Activated effector memory CD4-positive, alpha-beta T cell treated with anti-CD3 and anti-CD28 coated beads, Interleukin-2, amount 50 U/mL, for 16 hours (primary cell): ENCODE measurements at regions not wholly inside any gene's neighbourhood (a gene's known extent, or its start where the extent isn't known, plus 50 kb on each side); places are given as distances from the start of the nearest gene placed in this dataset.

Experiments used
- DNase-seq: peaks from one replicate; pipeline ENCODE4 v3.0.0-alpha.2; 2020

DNA sequence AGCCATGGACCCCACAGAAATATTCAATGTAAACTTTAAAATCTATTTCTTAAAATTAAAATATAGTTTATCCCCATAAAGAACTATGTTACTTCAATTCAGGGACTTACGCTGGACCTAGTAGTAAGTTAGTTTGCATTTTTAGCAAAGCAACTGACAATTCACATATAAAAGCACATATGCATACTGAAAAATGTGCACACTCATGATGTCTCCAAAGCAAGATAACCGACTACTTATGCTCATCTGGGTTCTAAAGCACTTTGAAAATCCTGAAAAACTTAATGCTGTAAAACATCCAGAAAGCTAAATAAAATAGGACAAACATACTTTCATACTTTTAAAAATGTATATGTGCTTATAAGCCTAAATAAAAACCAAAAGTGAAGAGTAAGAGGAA is 264.4 kb upstream of the GAS1 start:
- no peak for DNase-seq

DNA sequence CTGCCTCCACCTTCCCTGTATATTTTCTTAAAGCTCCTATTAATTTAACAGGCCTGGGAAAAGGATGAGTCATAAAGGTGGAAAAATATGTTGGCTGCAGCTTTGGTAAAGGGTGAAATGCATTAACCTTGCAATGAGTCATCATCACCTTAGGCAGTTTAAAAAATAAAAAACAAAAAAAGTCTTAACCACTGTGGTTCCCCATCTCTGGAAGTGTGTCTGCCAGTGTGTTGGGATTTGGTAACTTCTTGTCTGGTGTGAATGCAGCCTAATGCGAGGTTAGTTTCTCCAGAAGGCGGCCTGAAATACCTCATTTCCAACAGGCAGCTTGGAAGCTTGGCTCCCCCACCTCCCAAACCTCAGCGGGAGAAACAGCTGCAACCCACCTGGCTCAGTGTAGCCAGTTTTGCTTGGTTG is 265.3 kb upstream of the GAS1 start:
- no peak for DNase-seq

DNA sequence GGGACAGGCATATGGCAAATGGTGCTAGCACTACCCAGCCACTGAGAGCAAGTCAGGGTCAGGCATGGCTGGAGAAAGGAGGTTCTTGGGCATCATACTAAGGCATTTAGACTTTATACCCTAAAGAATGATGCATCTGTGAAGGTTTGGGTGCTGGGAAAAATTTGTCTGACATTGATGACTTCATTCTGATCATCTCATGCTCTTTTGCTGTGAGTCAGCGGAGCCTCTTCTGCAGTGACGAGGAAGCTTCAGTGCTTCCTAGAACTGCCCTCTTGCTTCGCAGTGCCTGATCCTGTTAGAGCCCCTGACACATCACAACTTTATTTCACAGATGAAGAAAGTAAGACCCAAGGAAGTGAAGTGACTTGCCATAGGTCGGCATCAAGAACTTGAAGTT is 266.6 kb upstream of the GAS1 start:
- no peak for DNase-seq

DNA sequence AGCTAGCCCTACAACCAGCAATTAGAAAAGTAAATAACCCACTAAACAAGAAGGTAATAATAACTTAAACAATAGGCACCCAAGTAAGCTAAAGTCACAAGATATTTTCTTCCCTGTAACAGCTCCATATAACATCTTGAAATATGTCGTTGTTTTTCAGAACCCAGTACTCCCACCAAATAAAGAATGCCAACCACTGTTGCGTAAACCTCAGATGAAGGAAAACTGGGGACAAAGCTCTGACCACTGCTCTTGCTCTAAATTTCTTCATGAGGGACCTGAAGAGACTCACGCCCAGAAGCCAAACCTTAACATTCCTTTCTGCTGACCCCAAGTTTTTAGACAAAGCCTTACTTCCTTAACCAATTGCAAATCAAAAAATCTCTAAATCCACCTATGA is 267.7 kb upstream of the GAS1 start:
- no peak for DNase-seq

DNA sequence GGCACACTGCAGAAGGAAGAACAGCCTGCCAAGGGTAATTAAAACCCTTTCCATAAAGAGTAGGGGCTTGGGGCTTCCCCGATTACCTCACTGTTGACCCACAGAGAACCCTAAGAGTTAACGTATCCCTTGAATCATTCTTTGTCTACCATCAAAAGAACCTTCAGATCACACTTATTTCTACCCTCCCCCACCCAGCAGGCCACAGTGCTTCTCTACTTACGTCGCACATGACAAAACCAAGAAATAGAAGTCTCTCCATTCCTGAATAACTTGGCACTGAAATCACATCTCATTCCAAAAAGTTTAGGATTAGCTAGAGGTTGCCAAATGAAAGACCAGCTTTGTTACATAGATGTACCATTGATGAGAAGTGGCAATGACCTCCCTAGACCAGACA is 268.7 kb upstream of the GAS1 start:
- DNase-seq, result no peak

DNA sequence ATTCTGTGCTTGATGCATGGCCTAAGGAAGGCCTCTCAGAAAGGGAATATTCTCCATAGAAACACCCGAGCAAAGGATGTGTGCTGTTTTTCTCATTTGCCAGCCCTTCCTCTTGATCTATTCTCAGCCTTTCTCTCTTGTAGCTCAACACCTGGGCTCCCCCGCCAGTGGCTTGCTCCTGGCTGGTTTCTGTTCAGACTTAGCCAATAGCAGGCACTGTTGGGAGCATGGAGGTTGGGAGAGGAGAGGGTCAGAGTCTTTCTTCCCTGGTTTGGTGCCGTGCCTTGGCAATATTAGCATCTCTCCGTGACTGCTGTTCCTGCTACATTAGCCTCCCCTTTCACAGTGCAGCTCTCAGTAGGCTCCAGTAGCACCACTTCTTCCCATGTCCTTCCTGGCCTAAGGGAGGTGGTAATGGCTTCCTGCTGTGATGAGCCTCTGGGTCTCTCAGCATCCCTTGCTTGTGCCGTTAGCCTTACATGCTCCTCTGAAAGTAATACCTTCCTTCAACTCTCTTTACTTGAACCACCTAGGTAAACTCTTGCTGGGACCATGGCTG is 269.7 kb upstream of the GAS1 start:
- no peak for DNase-seq

DNA sequence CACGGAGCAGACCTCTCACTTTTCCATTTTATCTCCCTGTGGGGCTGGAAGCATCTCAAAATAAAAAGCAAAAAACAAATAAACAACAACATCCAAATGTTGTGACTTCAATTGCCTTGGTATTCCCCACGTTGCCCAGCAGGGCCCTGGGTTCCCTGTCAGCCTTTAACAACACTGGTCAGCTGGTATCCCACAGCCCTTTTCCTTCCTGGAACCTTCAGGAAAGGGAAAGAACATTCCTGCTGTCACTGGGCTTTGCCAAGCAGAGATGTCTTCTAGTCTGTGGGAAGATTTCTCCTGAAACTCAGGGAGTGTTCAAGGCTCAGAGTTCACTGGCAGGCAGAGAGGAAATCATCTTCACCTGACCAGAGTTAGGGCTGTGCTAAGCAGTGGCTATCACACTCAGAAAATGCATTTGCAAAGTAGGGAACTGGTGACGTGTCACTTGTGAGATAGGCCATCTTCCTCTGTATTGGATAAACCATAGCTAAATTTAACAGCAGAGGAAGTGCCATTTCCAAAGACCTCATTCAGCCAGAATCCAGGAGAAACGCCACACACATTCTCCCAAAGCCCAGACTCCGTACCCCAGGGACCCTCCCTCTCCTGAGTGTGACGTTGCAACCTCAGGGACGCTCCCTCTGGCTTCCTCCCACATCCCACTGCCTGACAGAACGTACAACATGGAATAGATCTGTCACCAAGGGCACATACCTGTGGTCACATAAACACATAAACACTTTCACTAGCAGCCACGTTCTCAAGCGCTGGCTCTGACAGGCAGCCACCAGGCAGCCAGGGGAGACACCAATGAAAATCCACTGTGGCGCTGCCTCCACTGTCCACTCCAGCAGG is 274.0 kb upstream of the DAPK1 start:
- no peak for DNase-seq

DNA sequence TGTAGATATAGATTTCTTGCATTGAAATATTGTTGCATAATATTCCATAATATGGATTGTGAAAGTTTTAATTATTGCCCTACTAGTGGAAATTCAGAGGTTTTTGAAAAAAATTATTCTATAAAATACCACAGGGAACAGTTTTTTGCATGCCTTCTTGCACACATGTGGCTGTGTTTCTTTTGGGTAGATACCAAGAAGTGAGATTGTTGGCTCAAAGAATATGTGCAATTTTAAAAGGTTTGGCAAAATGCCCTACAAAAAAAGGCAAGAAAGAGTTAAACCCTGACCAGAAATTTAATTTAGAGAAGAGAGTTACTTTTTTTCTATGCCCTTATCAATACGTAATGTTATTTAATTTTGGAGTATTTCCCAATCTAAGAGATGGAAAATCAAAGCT is 270.8 kb upstream of the DAPK1 start:
- no peak for DNase-seq

DNA sequence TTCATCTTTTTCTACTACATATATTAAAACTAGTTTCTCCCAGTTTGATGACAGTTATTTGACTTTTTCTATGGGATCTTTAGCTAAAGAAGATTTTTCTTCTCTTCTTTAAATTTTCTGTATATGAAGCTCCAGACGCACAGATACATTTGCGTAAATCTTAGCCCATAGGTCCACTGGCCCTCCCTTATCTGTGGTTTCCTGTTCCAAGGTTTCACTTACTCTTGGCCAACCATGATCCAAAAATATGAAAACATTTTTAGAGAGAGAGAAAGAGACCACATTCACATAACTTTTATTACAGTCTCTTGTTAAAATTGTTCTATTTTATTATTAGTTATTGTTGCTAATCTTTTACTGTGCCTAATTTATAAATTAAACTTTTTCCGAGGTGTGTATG is 270.2 kb upstream of the DAPK1 start:
- no peak for DNase-seq

DNA sequence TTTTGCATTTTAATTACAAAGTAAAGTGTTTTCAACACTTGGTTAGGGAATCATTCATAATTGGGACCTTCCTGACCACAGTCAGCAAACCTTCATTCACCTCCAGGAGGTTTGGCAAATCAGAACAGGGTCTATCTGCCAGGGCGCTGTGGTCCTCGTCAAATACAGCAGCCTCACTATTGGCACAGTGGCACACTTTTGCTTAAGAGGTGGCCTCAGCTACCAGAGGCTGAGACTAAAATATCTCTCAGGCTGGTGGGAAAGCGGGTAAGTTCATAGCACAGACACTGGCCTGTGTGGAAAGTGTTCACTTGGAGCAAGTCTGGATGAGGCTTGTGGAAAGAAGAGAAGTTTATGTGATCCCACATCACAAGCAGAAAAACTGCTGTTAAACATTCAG is 268.6 kb upstream of the DAPK1 start:
- no peak for DNase-seq

DNA sequence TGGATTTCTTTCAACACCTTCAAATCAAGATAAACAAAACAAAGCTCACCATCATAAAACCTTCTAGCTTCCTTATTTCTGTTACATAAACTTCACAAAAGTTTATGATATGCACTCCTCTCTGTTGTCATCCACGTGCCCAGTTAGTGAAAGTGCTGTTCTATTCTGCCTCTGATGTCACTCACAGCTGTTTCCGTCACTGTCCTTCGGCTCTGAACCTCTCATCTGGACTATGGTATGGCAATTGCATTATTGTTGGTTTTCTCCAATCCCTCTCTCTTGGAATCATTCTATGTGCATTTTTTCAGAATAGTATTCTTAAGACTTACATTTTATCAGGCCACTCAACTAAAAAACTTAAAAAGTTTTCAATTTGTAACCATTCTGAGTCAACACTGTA is 264.2 kb upstream of the DAPK1 start:
- DNase-seq, result no peak

DNA sequence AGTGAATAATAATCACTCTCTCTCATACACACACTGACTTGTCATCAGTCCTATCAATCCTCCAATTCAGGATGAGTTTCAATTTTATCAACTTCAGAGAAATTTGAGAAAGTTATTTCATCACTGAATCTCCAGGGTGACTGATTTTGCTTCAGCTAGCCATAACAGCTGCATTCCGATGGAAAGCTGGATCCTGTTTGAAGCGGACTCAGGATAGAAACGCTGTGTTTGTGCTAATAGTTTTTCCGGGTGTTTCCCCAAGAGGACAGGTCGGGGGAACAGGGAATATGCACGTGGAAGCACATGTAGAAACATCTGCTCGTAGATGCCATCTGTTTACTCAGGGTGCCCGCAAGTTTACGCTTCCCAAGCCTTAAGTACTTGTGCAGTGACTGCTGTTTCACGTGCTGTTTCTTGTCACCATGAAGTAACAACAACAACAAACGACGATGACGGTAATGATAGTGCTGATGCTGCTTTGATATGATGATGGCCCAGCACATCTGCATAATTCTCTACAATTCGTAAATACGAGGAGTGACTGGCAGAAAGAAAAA is 263.7 kb upstream of the DAPK1 start:
- no peak for DNase-seq

DNA sequence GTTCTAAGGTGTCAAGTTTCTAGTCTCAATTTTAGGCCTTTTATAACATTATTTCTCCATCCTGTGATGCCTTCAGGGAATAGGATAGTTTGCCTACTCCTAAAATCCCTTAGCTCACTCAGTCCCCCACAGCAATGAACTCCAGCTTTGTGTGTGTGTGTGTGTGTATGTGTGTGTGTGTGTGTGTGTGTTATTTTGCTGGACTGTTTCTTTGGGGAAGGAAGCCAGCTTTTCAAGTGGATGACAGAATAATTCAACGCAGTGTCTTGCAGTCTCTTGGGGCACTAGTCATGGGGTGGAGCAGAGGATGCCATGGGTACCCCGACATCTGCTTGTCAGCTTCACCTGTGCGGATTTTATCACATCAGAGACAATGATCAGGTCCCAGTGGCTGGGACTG is 262.8 kb upstream of the DAPK1 start:
- no peak for DNase-seq

DNA sequence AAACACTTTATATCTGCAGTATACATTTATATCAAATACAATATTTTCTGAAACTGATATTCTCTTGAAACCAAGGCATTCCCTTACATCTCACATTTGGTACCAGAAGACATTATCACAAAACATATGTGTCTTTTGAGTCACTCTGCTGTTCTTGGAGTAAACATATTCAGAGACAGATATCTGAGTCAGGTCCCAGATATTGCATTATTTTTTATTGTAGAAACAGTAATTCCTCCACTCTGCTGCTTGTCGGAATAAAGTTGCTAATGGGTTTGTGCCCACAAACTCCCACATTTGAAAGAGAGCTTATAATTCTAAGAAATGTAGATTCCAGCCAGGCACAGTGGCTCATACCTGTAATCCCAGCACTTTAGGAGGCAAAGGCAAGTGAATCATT is 261.1 kb upstream of the DAPK1 start:
- DNase-seq, result no peak

DNA sequence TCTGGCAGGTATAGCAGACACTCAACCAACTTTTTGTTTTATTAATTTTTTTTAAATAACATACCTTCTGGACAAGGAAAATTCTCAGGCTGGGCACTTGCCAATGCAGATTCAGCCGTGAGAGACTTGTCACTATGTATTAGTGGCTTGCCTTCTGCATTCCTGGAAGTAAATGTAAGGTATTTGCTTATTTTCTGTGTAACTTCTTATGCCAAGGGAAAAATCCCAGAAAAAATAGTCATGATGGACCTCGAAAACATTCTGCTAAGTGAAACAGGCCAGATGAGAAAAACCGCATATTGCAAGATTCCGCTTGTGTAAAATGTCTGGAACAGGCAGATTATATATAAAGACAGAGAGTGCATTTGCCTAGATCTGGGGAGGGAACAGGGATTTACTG is 260.3 kb upstream of the DAPK1 start:
- DNase-seq, result no peak

DNA sequence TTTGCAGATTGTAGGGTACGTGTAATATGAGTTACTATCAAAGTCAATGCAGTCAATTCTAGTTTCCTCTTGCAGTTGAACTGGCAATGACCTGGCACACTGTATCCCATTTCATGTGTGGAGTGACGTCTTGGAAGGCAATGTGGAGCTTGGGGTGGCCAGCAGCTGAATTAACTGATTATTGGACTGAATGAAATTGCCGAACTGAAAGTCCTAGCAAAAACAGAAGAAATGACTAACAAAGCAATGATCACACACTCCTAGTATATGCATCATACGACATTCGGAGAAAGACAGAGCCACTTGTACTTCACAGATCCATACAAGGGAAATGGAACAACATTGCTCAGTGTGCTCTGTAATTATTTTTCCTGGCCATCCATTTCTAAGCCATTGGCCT is 259.1 kb upstream of the DAPK1 start:
- no peak for DNase-seq

DNA sequence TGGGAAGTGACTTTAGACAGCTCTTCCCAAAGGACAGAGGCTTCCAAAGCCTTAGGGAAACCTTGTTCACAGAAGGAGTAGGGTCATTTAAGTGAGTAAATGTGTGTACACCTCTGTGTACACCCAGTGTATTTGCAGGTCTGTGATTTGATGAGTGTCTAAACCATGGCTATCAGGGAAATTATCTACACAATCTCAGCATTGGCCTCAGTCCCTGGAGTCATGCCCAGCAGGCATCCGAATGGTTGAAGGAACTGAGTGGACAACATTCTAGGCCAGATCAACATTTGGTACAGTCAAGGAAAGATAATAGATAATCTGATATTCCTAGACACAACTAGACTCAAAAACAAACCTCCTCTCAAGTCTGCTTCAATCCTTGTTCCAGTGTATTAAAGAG is 258.4 kb upstream of the DAPK1 start:
- no peak for DNase-seq

DNA sequence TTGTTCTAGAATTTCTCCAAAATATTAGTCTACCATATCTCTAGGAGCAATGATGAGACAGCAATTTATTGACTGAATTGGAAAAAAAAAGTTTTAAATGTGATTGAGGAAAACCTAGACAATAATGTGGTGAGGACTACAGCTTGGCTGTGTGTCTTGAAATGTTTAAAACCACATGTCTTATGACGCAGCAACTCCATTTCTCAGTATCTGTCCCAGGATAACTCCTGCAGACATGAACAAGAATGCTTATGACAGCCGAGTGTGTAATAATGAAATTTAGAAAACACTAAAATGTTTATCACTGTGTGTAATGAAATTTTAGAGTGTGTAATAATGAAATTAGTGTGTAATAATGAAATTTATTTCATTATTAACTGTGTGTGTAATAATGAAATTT is 254.1 kb upstream of the DAPK1 start:
- no peak for DNase-seq

DNA sequence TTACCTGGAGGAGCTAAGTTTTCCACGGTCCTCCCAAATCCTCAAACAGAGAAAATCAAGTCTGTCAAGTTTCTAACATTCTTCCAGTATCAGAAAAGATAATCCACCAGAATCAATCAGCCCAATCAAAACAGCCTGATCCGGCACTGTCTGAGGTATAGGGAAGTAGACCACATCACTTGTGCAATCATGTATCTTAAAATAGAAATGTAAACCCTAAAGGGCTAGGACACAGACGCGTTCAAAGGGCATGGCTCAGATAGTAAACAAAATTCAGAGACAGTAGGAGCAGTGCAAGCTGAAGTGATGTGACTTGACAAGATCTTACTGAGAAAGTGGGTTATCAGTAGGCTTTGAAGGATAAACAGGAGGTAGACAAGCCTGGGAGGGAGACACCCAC is 252.4 kb upstream of the DAPK1 start:
- no peak for DNase-seq

DNA sequence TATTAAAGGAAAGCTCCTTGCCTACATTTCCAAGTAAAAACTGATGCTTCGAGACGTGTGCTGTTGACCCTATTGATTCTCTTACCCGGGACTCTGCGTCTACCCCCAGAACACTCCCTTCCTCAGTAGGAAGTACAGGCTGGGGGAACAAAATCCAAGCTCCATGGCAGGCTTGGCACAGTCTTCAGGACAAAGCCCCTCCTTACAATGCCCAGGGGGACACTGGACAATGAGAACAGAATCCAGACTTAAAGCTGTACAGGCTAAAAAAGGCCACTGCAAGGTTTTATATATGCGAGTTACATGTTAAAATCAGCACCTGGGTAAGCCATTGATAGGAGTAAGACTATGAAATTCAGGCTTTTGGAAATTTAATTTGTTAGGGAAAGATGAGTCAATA is 250.6 kb upstream of the DAPK1 start:
- no peak for DNase-seq

DNA sequence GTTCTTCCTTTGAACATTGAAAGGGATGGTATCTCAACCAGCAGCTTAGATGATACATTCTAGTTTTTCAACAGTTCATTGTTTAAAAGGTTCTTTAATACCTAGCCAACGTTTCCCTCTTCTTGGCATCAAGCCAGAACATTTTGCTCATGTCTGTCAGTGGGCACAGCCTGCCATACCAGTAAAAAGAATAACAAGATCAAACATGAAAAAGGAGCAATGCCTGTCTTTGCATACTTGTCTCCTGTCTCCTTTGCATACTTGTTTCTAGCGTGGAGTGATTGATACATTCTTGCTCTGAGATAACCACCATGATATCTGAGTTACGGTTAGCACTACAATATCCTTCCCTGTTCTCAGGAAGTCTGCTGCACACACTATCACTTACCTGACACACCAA is 248.6 kb upstream of the DAPK1 start:
- no peak for DNase-seq

DNA sequence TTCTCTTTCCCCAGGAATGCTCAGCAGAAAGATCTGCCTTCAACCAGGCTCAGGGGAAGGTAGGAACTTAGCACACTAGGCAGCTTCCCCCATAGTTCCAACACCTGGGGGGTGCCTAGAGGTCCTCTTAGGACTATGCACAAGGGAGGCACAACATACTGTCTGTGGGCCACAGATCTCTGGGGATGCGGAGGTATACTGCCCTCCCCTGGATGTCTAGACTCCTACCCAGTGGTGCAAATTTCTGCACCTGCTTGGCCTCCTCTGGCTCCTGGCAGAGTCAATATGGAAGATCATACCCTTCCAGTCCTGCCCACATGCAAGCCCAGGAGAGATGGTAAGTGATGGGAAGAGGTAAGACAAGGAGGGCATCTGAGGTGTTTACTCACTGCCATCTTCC is 247.5 kb upstream of the DAPK1 start:
- DNase-seq, result no peak

DNA sequence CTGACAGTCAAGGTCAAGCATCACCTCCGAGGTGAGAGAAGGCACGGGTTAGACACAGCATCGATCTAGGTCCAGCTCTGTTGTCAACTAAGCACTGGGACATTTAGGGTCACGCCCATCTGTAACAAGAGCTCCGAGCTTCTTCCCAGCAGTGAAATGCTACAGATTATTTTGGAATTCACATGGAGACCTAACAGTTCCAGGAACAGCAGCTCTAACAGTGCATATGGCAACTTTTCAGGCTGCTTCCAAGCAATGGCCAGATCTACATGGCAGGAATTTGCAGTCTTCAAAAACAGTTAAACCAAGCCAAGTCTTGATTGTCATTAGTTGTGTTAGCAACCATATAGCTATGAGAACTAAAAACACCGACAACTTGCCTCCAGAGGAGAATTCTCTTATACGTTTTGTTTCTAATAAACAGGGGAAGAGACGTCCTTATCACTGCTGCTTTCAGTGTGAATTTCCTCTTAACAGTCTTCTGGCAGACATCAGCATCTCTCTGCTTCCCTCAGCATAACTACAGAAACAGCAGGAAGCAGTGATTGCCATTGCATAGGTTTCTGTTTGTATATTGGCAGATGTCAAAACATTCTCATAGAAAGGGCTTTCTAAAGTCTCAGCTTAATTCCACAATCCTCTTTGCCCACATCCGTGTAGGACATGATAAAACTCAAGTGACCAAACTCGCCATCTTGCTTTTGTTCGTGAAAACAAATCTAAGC is 242.1 kb upstream of the DAPK1 start:
- no peak for DNase-seq

DNA sequence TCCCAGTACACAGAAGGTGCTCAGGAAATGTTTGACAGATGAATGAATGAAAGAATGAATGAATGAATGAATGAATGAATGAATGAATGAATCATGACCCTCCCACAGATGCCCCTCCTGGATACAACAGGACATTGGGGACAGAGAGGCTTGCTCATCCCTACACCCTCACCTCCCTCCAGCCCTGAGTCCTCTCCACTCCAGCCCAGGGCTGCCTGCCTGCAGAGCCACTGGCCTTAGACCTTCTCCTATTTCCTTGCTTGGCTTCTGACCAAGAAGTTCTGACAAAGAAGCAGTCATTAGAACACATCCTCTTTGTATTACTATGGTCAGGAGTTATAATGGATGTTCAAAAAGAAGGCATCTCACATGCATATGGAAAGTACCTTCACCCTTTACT is 240.7 kb upstream of the DAPK1 start:
- DNase-seq, result no peak
